ENCODE measurements at regions not wholly inside any gene's neighbourhood (a gene's known extent, or its start where the extent isn't known, plus 50 kb on each side); places are given as distances from the start of the nearest gene placed in this dataset.

- no peak for TF ChIP-seq CTCF (conservative IDR thresholded peaks at IDR 0.05; ENCODE audit: low read depth, low read length)
- no peak for TF ChIP-seq EZH2phosphoT487 (IDR thresholded peaks at IDR 0.05; ENCODE audit: borderline replicate concordance, low read length)
- no peak for TF ChIP-seq EZH2 (IDR thresholded peaks at IDR 0.05; ENCODE audit: low read length, unreplicated experiment)
Measured at GRCh38 chr5:57891443-57891842, 408.8 kb upstream of the ACTBL2 start.

Measured in PC-3 (cell line).